ENCODE measurements at regions not wholly inside any gene's neighbourhood (a gene's known extent, or its start where the extent isn't known, plus 50 kb on each side); places are given as distances from the start of the nearest gene placed in this dataset.

- DNase-seq (ENCODE audit: low read depth) = no peak
- TF ChIP-seq CTCF (IDR thresholded peaks at IDR 0.05; ENCODE audit: insufficient read depth, low read length, poor library complexity, severe bottlenecking) = no peak
- no peaks in the 10 kb centered on the region for H3K27me3 ChIP-seq (ENCODE audit: control insufficient read depth, insufficient read depth, low read length)
- no peak overlapping the region for H3K4me3 ChIP-seq (ENCODE audit: low read depth, low read length)
- H3K36me3 ChIP-seq (ENCODE audit: control insufficient read depth, insufficient read depth, low read length) = no peaks in the 10 kb centered on the region
Measured at GRCh38 chr2:100691846-100692245, 128.1 kb upstream of the NPAS2 start.

GRCh38 chr2:100692381-100692780 is 127.6 kb upstream of the NPAS2 start:
- no peak for TF ChIP-seq CTCF (IDR thresholded peaks at IDR 0.05; ENCODE audit: insufficient read depth, low read length, poor library complexity, severe bottlenecking)
- H3K4me3 ChIP-seq (ENCODE audit: low read depth, low read length) = no peak overlapping the region
- no peaks in the 10 kb centered on the region for H3K27me3 ChIP-seq (ENCODE audit: control insufficient read depth, insufficient read depth, low read length)
- H3K36me3 ChIP-seq (ENCODE audit: control insufficient read depth, insufficient read depth, low read length) = no peaks in the 10 kb centered on the region
- DNase-seq (ENCODE audit: low read depth) = no peak

GRCh38 chr2:100692906-100693305 is 127.0 kb upstream of the NPAS2 start:
- Histone ChIP-seq H3K36me3 (ENCODE audit: control insufficient read depth, insufficient read depth, low read length) (no peaks in the 10 kb centered on the region), H3K27me3 (ENCODE audit: control insufficient read depth, insufficient read depth, low read length) (no peaks in the 10 kb centered on the region), H3K4me3 (ENCODE audit: low read depth, low read length) (no peak overlapping the region)
- TF ChIP-seq CTCF (IDR thresholded peaks at IDR 0.05; ENCODE audit: insufficient read depth, low read length, poor library complexity, severe bottlenecking) = no peak
- DNase-seq (ENCODE audit: low read depth) = no peak

- no peak for TF ChIP-seq CTCF (IDR thresholded peaks at IDR 0.05; ENCODE audit: insufficient read depth, low read length, poor library complexity, severe bottlenecking)
- Histone ChIP-seq H3K4me3 (ENCODE audit: low read depth, low read length) (no peak overlapping the region), H3K27me3 (ENCODE audit: control insufficient read depth, insufficient read depth, low read length) (no peaks in the 10 kb centered on the region), H3K36me3 (ENCODE audit: control insufficient read depth, insufficient read depth, low read length) (no peaks in the 10 kb centered on the region)
- DNase-seq (ENCODE audit: low read depth) = no peak
Measured at GRCh38 chr2:100699131-100699530, 120.8 kb upstream of the NPAS2 start.

GRCh38 chr2:100702438-100703109 is 117.4 kb upstream of the NPAS2 start:
- TF ChIP-seq CTCF (IDR thresholded peaks at IDR 0.05; ENCODE audit: insufficient read depth, low read length, poor library complexity, severe bottlenecking) = no peak

GRCh38 chr2:100703213-100703612 is 116.7 kb upstream of the NPAS2 start:
- Histone ChIP-seq H3K4me3 (ENCODE audit: low read depth, low read length) (no peak overlapping the region), H3K27me3 (ENCODE audit: control insufficient read depth, insufficient read depth, low read length) (no peaks in the 10 kb centered on the region), H3K36me3 (ENCODE audit: control insufficient read depth, insufficient read depth, low read length) (no peaks in the 10 kb centered on the region)
- DNase-seq (ENCODE audit: low read depth) = no peak
- no peak for TF ChIP-seq CTCF (IDR thresholded peaks at IDR 0.05; ENCODE audit: insufficient read depth, low read length, poor library complexity, severe bottlenecking)

More at GRCh38 chr2:100702438-100703109, 117.4 kb upstream of the NPAS2 start:
- no peak for DNase-seq (ENCODE audit: low read depth)
- H3K36me3 ChIP-seq (ENCODE audit: control insufficient read depth, insufficient read depth, low read length) = no peaks in the 10 kb centered on the region
- H3K27me3 ChIP-seq (ENCODE audit: control insufficient read depth, insufficient read depth, low read length) = no peaks in the 10 kb centered on the region
- H3K4me3 ChIP-seq (ENCODE audit: low read depth, low read length) = no peak overlapping the region
